Stomach smooth muscle (tissue), 2 donors: ENCODE measurements at regions not wholly inside any gene's neighbourhood (a gene's known extent, or its start where the extent isn't known, plus 50 kb on each side); places are given as distances from the start of the nearest gene placed in this dataset.

ENCODE experiments used
- H3K27ac ChIP-seq: one replicate; pipeline ENCODE4 v1.7.0; 2013; ENCODE audit warnings: mild to moderate bottlenecking, low read length, inconsistent platforms
- H3K27me3 ChIP-seq, 2 donors: one replicate each; pipeline ENCODE4 v1.7.0; 2013; ENCODE audit warnings: low read length in 2 of 2; ENCODE audit not compliant: insufficient read depth in 2 of 2, control insufficient read depth in 1 of 2
- H3K36me3 ChIP-seq, 2 donors: one replicate each; pipeline ENCODE4 v1.7.0; 2013; ENCODE audit warnings: low read length in 2 of 2; ENCODE audit not compliant: control insufficient read depth in 2 of 2, insufficient read depth in 2 of 2
- H3K4me1 ChIP-seq: one replicate; pipeline ENCODE4 v1.7.0; 2013; ENCODE audit warnings: low read length; ENCODE audit not compliant: control insufficient read depth, insufficient read depth
- H3K4me3 ChIP-seq, 2 donors: one replicate each; pipeline ENCODE4 v1.7.0; 2013; ENCODE audit warnings: low read length in 2 of 2
- H3K9ac ChIP-seq, 2 donors: one replicate each; pipeline ENCODE4 v1.7.0; 2013; ENCODE audit warnings: low read length in 2 of 2, mild to moderate bottlenecking in 1 of 2
- H3K9me3 ChIP-seq, 2 donors: one replicate each; pipeline ENCODE4 v1.7.0; 2013; ENCODE audit warnings: low read length in 2 of 2; ENCODE audit not compliant: control insufficient read depth in 2 of 2
- donor health status: healthy.
- donor health status: Pancreatic carcinoma.

- no peaks in the 10 kb centered on the region for H3K4me1 ChIP-seq
- H3K27me3 ChIP-seq, result no peaks in the 10 kb centered on the region
- H3K36me3 ChIP-seq, result no peaks in the 10 kb centered on the region
- H3K27ac ChIP-seq, result no peak overlapping the region
- no peak overlapping the region for H3K9ac ChIP-seq
- H3K4me3 ChIP-seq, result no peak overlapping the region
- H3K9me3 ChIP-seq, result no peaks in the 10 kb centered on the region
These were observed 1242.9 kb downstream of the C4orf33 start for GRCh38 chr4:130338851-130339250.

- Histone ChIP-seq H3K27me3 (no peaks in the 10 kb centered on the region), H3K9ac (no peak overlapping the region), H3K27ac (no peak overlapping the region), H3K4me3 (no peak overlapping the region), H3K4me1 (no peaks in the 10 kb centered on the region), H3K36me3 (no peaks in the 10 kb centered on the region), H3K9me3 (no peaks in the 10 kb centered on the region)
These were observed 1253.8 kb downstream of the C4orf33 start for GRCh38 chr4:130349745-130350144.

GRCh38 chr4:130356873-130357272, 1260.9 kb downstream of the C4orf33 start:
- no peak overlapping the region for H3K27ac ChIP-seq
- no peak overlapping the region for H3K4me3 ChIP-seq
- H3K4me1 ChIP-seq, result no peaks in the 10 kb centered on the region
- H3K36me3 ChIP-seq, result no peaks in the 10 kb centered on the region
- no peak overlapping the region for H3K9ac ChIP-seq
- no peaks in the 10 kb centered on the region for H3K27me3 ChIP-seq
- no peaks in the 10 kb centered on the region for H3K9me3 ChIP-seq

GRCh38 chr4:130359542-130359941, 1263.6 kb downstream of the C4orf33 start:
- H3K36me3 ChIP-seq, result no peaks in the 10 kb centered on the region
- H3K27ac ChIP-seq, result no peak overlapping the region
- no peaks in the 10 kb centered on the region for H3K4me1 ChIP-seq
- H3K4me3 ChIP-seq, result no peak overlapping the region
- H3K9ac ChIP-seq, result no peak overlapping the region
- H3K27me3 ChIP-seq, result no peaks in the 10 kb centered on the region
- H3K9me3 ChIP-seq, result no peaks in the 10 kb centered on the region

GRCh38 chr4:130361616-130362015, 1265.7 kb downstream of the C4orf33 start:
- Histone ChIP-seq H3K4me3 (no peak overlapping the region), H3K9ac (no peak overlapping the region), H3K4me1 (no peaks in the 10 kb centered on the region), H3K27ac (no peak overlapping the region), H3K9me3 (no peaks in the 10 kb centered on the region), H3K27me3 (no peaks in the 10 kb centered on the region), H3K36me3 (no peaks in the 10 kb centered on the region)

GRCh38 chr4:130368668-130369067, 1272.7 kb downstream of the C4orf33 start:
- H3K27ac ChIP-seq, result no peak overlapping the region
- H3K36me3 ChIP-seq, result no peaks in the 10 kb centered on the region
- no peak overlapping the region for H3K9ac ChIP-seq
- H3K4me3 ChIP-seq, result no peak overlapping the region
- H3K4me1 ChIP-seq, result no peaks in the 10 kb centered on the region
- H3K9me3 ChIP-seq, result no peaks in the 10 kb centered on the region
- no peaks in the 10 kb centered on the region for H3K27me3 ChIP-seq

- Histone ChIP-seq H3K36me3 (no peaks in the 10 kb centered on the region), H3K4me3 (no peak overlapping the region), H3K9ac (no peak overlapping the region), H3K27me3 (no peaks in the 10 kb centered on the region), H3K4me1 (no peaks in the 10 kb centered on the region), H3K9me3 (no peaks in the 10 kb centered on the region), H3K27ac (no peak overlapping the region)
These were observed 1297.3 kb downstream of the C4orf33 start for GRCh38 chr4:130393231-130393630.

GRCh38 chr4:130393642-130394041, 1297.7 kb downstream of the C4orf33 start:
- no peaks in the 10 kb centered on the region for H3K27me3 ChIP-seq
- no peaks in the 10 kb centered on the region for H3K36me3 ChIP-seq
- no peaks in the 10 kb centered on the region for H3K4me1 ChIP-seq
- H3K4me3 ChIP-seq, result no peak overlapping the region
- no peaks in the 10 kb centered on the region for H3K9me3 ChIP-seq
- no peak overlapping the region for H3K27ac ChIP-seq
- no peak overlapping the region for H3K9ac ChIP-seq

- Histone ChIP-seq H3K4me3 (no peak overlapping the region), H3K27ac (no peak overlapping the region), H3K27me3 (no peaks in the 10 kb centered on the region), H3K36me3 (no peaks in the 10 kb centered on the region), H3K4me1 (no peaks in the 10 kb centered on the region), H3K9ac (no peak overlapping the region), H3K9me3 (no peaks in the 10 kb centered on the region)
These were observed 1299.9 kb downstream of the C4orf33 start for GRCh38 chr4:130395871-130396270.

- H3K27ac ChIP-seq, result no peak overlapping the region
- H3K27me3 ChIP-seq, result no peaks in the 10 kb centered on the region
- H3K4me1 ChIP-seq, result no peaks in the 10 kb centered on the region
- H3K4me3 ChIP-seq, result no peak overlapping the region
- H3K36me3 ChIP-seq, result no peaks in the 10 kb centered on the region
- no peak overlapping the region for H3K9ac ChIP-seq
- peaks cover 0 to 3% of the 10 kb centered on the region in 2 donors for H3K9me3 ChIP-seq
These were observed 1307.3 kb downstream of the C4orf33 start for GRCh38 chr4:130403221-130403620.

- H3K27ac ChIP-seq, result no peak overlapping the region
- no peaks in the 10 kb centered on the region for H3K4me1 ChIP-seq
- no peak overlapping the region for H3K9ac ChIP-seq
- H3K36me3 ChIP-seq, result no peaks in the 10 kb centered on the region
- no peaks in the 10 kb centered on the region for H3K27me3 ChIP-seq
- H3K9me3 ChIP-seq, result no peaks in the 10 kb centered on the region
- H3K4me3 ChIP-seq, result no peak overlapping the region
These were observed 1320.3 kb downstream of the C4orf33 start for GRCh38 chr4:130416228-130416627.
